ENCODE measurements at regions not wholly inside any gene's neighbourhood (a gene's known extent, or its start where the extent isn't known, plus 50 kb on each side); places are given as distances from the start of the nearest gene placed in this dataset.

GRCh38 chr2:128490321-128490720, 171.7 kb upstream of the HS6ST1 start:
- TF ChIP-seq EZH2 (IDR thresholded peaks at IDR 0.05; ENCODE audit: borderline replicate concordance, low read depth, low read length, poor library complexity, severe bottlenecking): no peak
- TF ChIP-seq CTCF (conservative IDR thresholded peaks at IDR 0.05; ENCODE audit: low read depth, low read length): no peak
- BruUV-seq (replicated peaks): no TSS peak
- no peaks in the 10 kb centered on the region for H3K36me3 ChIP-seq (ENCODE audit: insufficient read depth, low read length, poor library complexity, severe bottlenecking)
- no peaks in the 10 kb centered on the region for H3K27me3 ChIP-seq (replicated peaks; ENCODE audit: insufficient read depth, low read depth, low read length, poor library complexity)
- intact Hi-C loops (cut with micrococcal nuclease; ENCODE audit: unreplicated experiment): no loop called here
- no peaks in the 10 kb centered on the region for H3K4me1 ChIP-seq (ENCODE audit: insufficient read depth, low read length, poor library complexity, severe bottlenecking)
- no peaks in the 10 kb centered on the region for H3K9me3 ChIP-seq (ENCODE audit: low read depth, low read length, poor library complexity, severe bottlenecking)
- POLR2A ChIA-PET (ENCODE audit: low non-redundant PET): no interaction called here
- DNase-seq (ENCODE audit: low spot score): no peak
- no peak overlapping the region for H3K4me3 ChIP-seq (ENCODE audit: low read depth, low read length, poor library complexity, severe bottlenecking)
- H3K27ac ChIP-seq (ENCODE audit: low read depth, low read length, poor library complexity, severe bottlenecking): no peak overlapping the region
- CTCF ChIA-PET: no interaction called here

DNA sequence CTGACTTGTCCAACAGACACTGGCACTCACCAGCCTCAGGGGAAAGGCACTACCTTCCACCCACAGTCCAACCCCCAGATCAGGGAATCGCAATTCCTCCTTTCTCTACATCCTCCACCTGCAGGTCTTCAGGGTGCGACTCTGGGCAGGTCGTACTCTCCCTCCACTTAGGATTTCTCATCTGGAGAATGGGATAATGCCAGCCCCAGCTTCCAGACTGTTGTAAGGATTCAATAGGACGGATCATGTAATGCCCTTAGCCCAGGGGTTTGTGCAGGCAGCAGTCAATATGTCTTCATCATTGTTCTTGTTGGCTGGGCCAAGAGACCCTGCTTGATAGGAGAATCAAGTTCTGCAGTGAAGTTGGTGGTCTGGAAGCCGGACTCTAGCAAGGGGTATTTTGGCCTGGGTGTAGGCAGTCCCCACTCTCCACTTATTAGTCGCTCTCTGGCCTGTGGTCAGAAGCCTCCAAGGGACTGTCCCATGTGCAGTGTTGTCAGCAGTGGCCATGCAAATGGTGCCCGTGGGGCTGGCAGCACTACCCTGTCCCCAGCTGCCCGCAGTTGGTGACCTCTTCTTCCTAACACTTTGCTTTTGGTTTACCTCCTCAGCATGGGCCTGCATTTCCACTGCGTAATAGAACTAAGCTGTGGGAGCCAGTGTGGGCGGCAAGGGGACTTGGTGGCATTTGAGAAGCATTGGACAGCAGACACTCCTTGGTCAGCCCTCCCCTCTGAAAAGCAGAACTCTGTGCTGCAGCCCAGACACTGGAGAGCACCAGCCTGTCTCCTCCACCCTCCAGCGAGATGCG, 172.4 kb upstream of the HS6ST1 start:
- BruUV-seq (replicated peaks): no TSS peak
- H3K4me3 ChIP-seq (ENCODE audit: low read depth, low read length, poor library complexity, severe bottlenecking): no peak overlapping the region
- H3K9me3 ChIP-seq (ENCODE audit: low read depth, low read length, poor library complexity, severe bottlenecking): no peaks in the 10 kb centered on the region
- H3K27ac ChIP-seq (ENCODE audit: low read depth, low read length, poor library complexity, severe bottlenecking): no peak overlapping the region
- intact Hi-C loops (cut with micrococcal nuclease; ENCODE audit: unreplicated experiment): no loop called here
- POLR2A ChIA-PET (ENCODE audit: low non-redundant PET): no interaction called here
- CTCF ChIA-PET: no interaction called here
- no peak for DNase-seq (ENCODE audit: low spot score)
- no peaks in the 10 kb centered on the region for H3K36me3 ChIP-seq (ENCODE audit: insufficient read depth, low read length, poor library complexity, severe bottlenecking)
- H3K4me1 ChIP-seq (ENCODE audit: insufficient read depth, low read length, poor library complexity, severe bottlenecking): no peaks in the 10 kb centered on the region
- TF ChIP-seq EZH2 (IDR thresholded peaks at IDR 0.05; ENCODE audit: borderline replicate concordance, low read depth, low read length, poor library complexity, severe bottlenecking) (no peak), CTCF (conservative IDR thresholded peaks at IDR 0.05; ENCODE audit: low read depth, low read length) (no peak)
- no peaks in the 10 kb centered on the region for H3K27me3 ChIP-seq (replicated peaks; ENCODE audit: insufficient read depth, low read depth, low read length, poor library complexity)

GRCh38 chr2:128491692-128492244, 173.1 kb upstream of the HS6ST1 start:
- Histone ChIP-seq H3K36me3 (ENCODE audit: insufficient read depth, low read length, poor library complexity, severe bottlenecking) (no peaks in the 10 kb centered on the region), H3K4me1 (ENCODE audit: insufficient read depth, low read length, poor library complexity, severe bottlenecking) (no peaks in the 10 kb centered on the region), H3K9me3 (ENCODE audit: low read depth, low read length, poor library complexity, severe bottlenecking) (no peaks in the 10 kb centered on the region), H3K4me3 (ENCODE audit: low read depth, low read length, poor library complexity, severe bottlenecking) (no peak overlapping the region), H3K27ac (ENCODE audit: low read depth, low read length, poor library complexity, severe bottlenecking) (no peak overlapping the region), H3K27me3 (replicated peaks; ENCODE audit: insufficient read depth, low read depth, low read length, poor library complexity) (no peaks in the 10 kb centered on the region)
- DNase-seq (ENCODE audit: low spot score): no peak
- ChIA-PET POLR2A (ENCODE audit: low non-redundant PET) (no interaction called here), CTCF (no interaction called here)
- intact Hi-C loops (cut with micrococcal nuclease; ENCODE audit: unreplicated experiment): no loop called here
- TF ChIP-seq EZH2 (IDR thresholded peaks at IDR 0.05; ENCODE audit: borderline replicate concordance, low read depth, low read length, poor library complexity, severe bottlenecking): no peak
- TF ChIP-seq CTCF (conservative IDR thresholded peaks at IDR 0.05; ENCODE audit: low read depth, low read length): no peak
- BruUV-seq (replicated peaks): no TSS peak

Measured in A673 (cell line).